ENCODE measurements at regions not wholly inside any gene's neighbourhood (a gene's known extent, or its start where the extent isn't known, plus 50 kb on each side); places are given as distances from the start of the nearest gene placed in this dataset.

DNA sequence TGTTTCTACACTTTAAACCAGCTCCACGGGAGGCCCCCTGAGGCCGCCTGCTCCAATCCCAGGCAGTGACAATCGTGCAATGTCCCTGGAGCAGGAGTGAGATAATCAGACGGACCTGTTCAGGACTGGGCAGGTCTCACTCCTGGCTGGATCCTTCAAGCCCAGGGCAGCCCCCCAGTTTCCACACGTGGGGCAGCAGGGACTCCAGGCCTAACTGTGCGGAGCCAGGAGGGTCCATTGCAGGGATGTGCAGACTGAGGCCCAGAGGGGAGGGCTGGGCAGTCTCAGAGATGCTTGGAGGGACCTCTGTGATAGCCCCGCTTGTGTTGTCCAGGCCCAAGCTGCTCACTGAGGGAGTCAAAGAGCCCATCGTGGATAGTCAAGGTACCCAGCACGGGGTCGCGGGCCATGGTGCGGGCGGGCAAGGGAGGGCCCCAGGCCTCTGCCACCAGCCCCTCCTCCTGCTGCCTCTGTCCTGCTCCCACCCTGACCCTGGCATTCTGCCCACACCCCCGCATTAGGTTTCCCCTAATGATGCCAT lies 110.5 kb upstream of the KCTD7 start:
- Histone ChIP-seq H3K9me3 (ENCODE audit: insufficient read depth, low read length, severe bottlenecking) (no peaks in the 10 kb centered on the region), H3K4me2 (ENCODE audit: insufficient read depth, low read length) (no peak overlapping the region), H3K4me3 (ENCODE audit: low read depth in 1 of 2, low read length in 2 of 2) (no peak overlapping the region), H4K20me1 (ENCODE audit: insufficient read depth, low read length) (no peaks in the 10 kb centered on the region), H3K4me1 (ENCODE audit: insufficient read depth, low read length) (no peaks in the 10 kb centered on the region), H2AFZ (ENCODE audit: low read depth, low read length) (no peak overlapping the region), H3K36me3 (ENCODE audit: insufficient read depth, low read length) (no peaks in the 10 kb centered on the region), H3K27me3 (ENCODE audit: insufficient read depth, low read length, poor library complexity) (no peaks in the 10 kb centered on the region), H3K79me2 (ENCODE audit: insufficient read depth, low read length) (no peaks in the 10 kb centered on the region), H3K9ac (ENCODE audit: low read depth, low read length) (no peak overlapping the region), H3K27ac (ENCODE audit: low read length) (no peak overlapping the region)
- TF ChIP-seq CTCF (IDR thresholded peaks at IDR 0.05; ENCODE audit: borderline replicate concordance, extremely low read depth, low read length, poor library complexity, severe bottlenecking) (no peak), EZH2 (IDR thresholded peaks at IDR 0.05; ENCODE audit: borderline replicate concordance, low read depth, low read length, severe bottlenecking) (no peak)
- ATAC-seq (ENCODE audit: insufficient read depth, low read depth) (no peak), DNase-seq (no peak)

DNA sequence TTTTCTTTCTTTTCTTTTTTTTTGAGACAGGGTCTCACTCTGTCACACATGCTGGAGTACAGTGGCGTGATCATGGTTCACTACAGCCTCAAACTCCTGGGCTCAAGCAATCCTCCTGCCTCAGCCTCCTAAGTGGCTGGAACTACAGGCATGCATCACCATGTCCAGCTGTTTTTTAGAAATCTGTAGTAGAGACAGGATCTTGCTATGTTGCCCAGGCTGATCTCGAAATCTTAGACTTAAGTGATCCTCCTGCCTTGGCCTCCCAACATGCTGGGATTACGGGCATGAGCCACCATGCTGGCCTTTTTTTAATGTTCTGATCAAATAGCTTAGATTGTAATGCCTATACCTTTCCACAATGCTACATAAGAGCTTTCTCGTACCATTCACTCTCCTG lies 107.0 kb upstream of the KCTD7 start:
- ATAC-seq (ENCODE audit: insufficient read depth, low read depth) = no peak
- H3K4me1 ChIP-seq (ENCODE audit: insufficient read depth, low read length) = no peaks in the 10 kb centered on the region
- H3K27me3 ChIP-seq (ENCODE audit: insufficient read depth, low read length, poor library complexity) = no peaks in the 10 kb centered on the region
- H3K9me3 ChIP-seq (ENCODE audit: insufficient read depth, low read length, severe bottlenecking) = no peaks in the 10 kb centered on the region
- no peak overlapping the region for H2AFZ ChIP-seq (ENCODE audit: low read depth, low read length)
- H3K27ac ChIP-seq (ENCODE audit: low read length) = no peak overlapping the region
- H3K79me2 ChIP-seq (ENCODE audit: insufficient read depth, low read length) = no peaks in the 10 kb centered on the region
- no peak for TF ChIP-seq EZH2 (IDR thresholded peaks at IDR 0.05; ENCODE audit: borderline replicate concordance, low read depth, low read length, severe bottlenecking)
- TF ChIP-seq CTCF (IDR thresholded peaks at IDR 0.05; ENCODE audit: borderline replicate concordance, extremely low read depth, low read length, poor library complexity, severe bottlenecking) = no peak
- H3K9ac ChIP-seq (ENCODE audit: low read depth, low read length) = no peak overlapping the region
- no peaks in the 10 kb centered on the region for H4K20me1 ChIP-seq (ENCODE audit: insufficient read depth, low read length)
- no peak for DNase-seq
- H3K4me3 ChIP-seq (ENCODE audit: low read depth in 1 of 2, low read length in 2 of 2) = no peak overlapping the region
- H3K4me2 ChIP-seq (ENCODE audit: insufficient read depth, low read length) = no peak overlapping the region
- no peaks in the 10 kb centered on the region; the same call in 1 of the 2 replicates for H3K36me3 ChIP-seq (ENCODE audit: insufficient read depth, low read length)

DNA sequence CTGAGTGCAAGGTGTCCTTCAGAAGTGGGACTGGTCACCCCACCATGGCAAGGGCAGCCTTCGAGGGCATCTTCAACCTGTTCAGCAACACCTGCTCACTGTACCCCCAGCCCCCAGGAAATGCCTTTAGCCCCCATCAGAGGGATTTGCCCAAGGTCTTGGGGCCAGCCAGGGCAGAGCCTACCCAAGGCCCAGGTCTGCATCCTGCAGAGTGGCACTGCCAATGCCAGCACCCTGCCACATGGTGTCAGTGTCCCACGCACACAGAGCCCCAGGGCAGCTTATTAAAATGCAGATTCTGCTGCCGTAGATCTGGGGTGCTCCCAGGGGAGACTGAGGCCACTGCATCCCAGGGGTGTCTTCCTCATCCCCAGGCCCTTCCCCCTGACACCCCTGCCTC lies 106.2 kb upstream of the KCTD7 start:
- Histone ChIP-seq H2AFZ (ENCODE audit: low read depth, low read length) (no peak overlapping the region), H3K27me3 (ENCODE audit: insufficient read depth, low read length, poor library complexity) (no peaks in the 10 kb centered on the region), H3K4me2 (ENCODE audit: insufficient read depth, low read length) (no peak overlapping the region), H3K4me1 (ENCODE audit: insufficient read depth, low read length) (no peaks in the 10 kb centered on the region), H3K4me3 (ENCODE audit: low read depth in 1 of 2, low read length in 2 of 2) (no peak overlapping the region), H3K9me3 (ENCODE audit: insufficient read depth, low read length, severe bottlenecking) (no peaks in the 10 kb centered on the region), H3K9ac (ENCODE audit: low read depth, low read length) (no peak overlapping the region), H3K36me3 (ENCODE audit: insufficient read depth, low read length) (no peaks in the 10 kb centered on the region; the same call in 1 of the 2 replicates), H4K20me1 (ENCODE audit: insufficient read depth, low read length) (no peaks in the 10 kb centered on the region), H3K79me2 (ENCODE audit: insufficient read depth, low read length) (no peaks in the 10 kb centered on the region), H3K27ac (ENCODE audit: low read length) (no peak overlapping the region)
- DNase-seq = peak; percentile 24
- TF ChIP-seq CTCF (IDR thresholded peaks at IDR 0.05; ENCODE audit: borderline replicate concordance, extremely low read depth, low read length, poor library complexity, severe bottlenecking) (peak; percentile 68), EZH2 (IDR thresholded peaks at IDR 0.05; ENCODE audit: borderline replicate concordance, low read depth, low read length, severe bottlenecking) (no peak)
- peak; percentile 61 for ATAC-seq (ENCODE audit: insufficient read depth, low read depth)

All from DND-41 (cell line).